Esophagus muscularis mucosa (tissue), 4 donors: ENCODE measurements at regions not wholly inside any gene's neighbourhood (a gene's known extent, or its start where the extent isn't known, plus 50 kb on each side); places are given as distances from the start of the nearest gene placed in this dataset.

Source experiments
- CTCF ChIP-seq, 3 experiments: fragments of 200-600 bp in 2 of 3; fragments of 450-650 bp in 1 of 3; sonication (generic) in 2 of 3; IDR thresholded peaks; one replicate each; pipeline ENCODE4 v1.5.1; 2017 to 2019; ENCODE audit warnings: antibody characterized with exemption in 3 of 3, mild to moderate bottlenecking in 2 of 3, moderate library complexity in 1 of 3
- EP300 ChIP-seq: sonication (generic); formaldehyde crosslinking; IDR thresholded peaks from one replicate; pipeline ENCODE4 v1.6.1; 2017; ENCODE audit warnings: antibody characterized with exemption
- POLR2A ChIP-seq: fragments of 450-650 bp; IDR thresholded peaks from one replicate; pipeline ENCODE4 v1.6.1; 2017; ENCODE audit warnings: antibody characterized with exemption, moderate library complexity, mild to moderate bottlenecking, low read depth
- POLR2AphosphoS5 ChIP-seq, 2 donors: sonication (generic); formaldehyde crosslinking; IDR thresholded peaks; one replicate each; pipeline ENCODE4 v1.6.1; 2017; ENCODE audit warnings: antibody characterized with exemption in 2 of 2

DNA sequence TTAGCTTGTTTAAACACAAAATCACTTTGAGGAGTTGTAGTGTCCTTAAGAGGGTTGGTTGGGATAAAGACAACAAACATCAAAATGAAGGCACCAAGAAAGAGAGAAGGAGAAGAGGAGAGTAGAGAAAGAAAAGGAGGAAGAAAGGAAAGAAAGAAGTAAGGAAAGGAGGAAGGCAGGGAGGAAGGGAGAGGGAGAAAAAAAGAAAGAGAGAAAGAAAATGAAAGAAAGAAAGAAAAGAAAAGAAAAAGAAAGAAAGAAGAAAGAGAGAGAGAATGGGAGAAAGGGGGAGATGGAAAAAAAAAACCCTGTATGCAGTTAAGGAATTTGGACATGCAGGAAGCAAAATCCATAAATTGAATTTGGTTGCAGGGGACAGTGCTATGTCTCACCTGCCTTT is 635.4 kb upstream of the FZD8 start:
- TF ChIP-seq CTCF (IDR thresholded peaks at IDR 0.05) = no peak
- TF ChIP-seq POLR2A = no peak
- no peak for TF ChIP-seq EP300
- TF ChIP-seq POLR2AphosphoS5 (IDR thresholded peaks at IDR 0.05) = no peak
